Mesenteric fat pad (tissue), 1 donor: ENCODE measurements at regions not wholly inside any gene's neighbourhood (a gene's known extent, or its start where the extent isn't known, plus 50 kb on each side); places are given as distances from the start of the nearest gene placed in this dataset.

Source experiments
- DNase-seq: peaks from one replicate; pipeline ENCODE4 v3.0.0-alpha.2; 2020; ENCODE audit warnings: low spot score
- donor health status: DM: yes; HTN: yes; CAD: no.

- DNase-seq: no peak
Observed at GRCh38 chr11:80104191-80104590, 663.4 kb upstream of the TENM4 start.

- no peak for DNase-seq
Observed at GRCh38 chr11:80103142-80103859, 662.5 kb upstream of the TENM4 start.

GRCh38 chr11:80097146-80097545 is 656.3 kb upstream of the TENM4 start:
- no peak for DNase-seq

GRCh38 chr11:80096736-80097135 is 655.9 kb upstream of the TENM4 start:
- DNase-seq: no peak

GRCh38 chr11:80086496-80087055 is 645.7 kb upstream of the TENM4 start:
- no peak for DNase-seq

- no peak for DNase-seq
Observed at GRCh38 chr11:80085563-80085962, 644.7 kb upstream of the TENM4 start.

GRCh38 chr11:80084608-80085007 is 643.8 kb upstream of the TENM4 start:
- DNase-seq: no peak

GRCh38 chr11:80083531-80083951 is 642.7 kb upstream of the TENM4 start:
- DNase-seq: no peak

- no peak for DNase-seq
Observed at GRCh38 chr11:80082406-80082805, 641.6 kb upstream of the TENM4 start.

- no peak for DNase-seq
Observed at GRCh38 chr11:80077113-80077512, 636.3 kb upstream of the TENM4 start.

GRCh38 chr11:80074837-80075236 is 634.0 kb upstream of the TENM4 start:
- no peak for DNase-seq

GRCh38 chr11:80066291-80066690 is 625.5 kb upstream of the TENM4 start:
- DNase-seq: no peak

- no peak for DNase-seq
Observed at GRCh38 chr11:80065086-80065485, 624.3 kb upstream of the TENM4 start.

GRCh38 chr11:80061056-80061455 is 620.2 kb upstream of the TENM4 start:
- no peak for DNase-seq

- no peak for DNase-seq
Observed at GRCh38 chr11:80054582-80055165, 613.8 kb upstream of the TENM4 start.

GRCh38 chr11:80048513-80048912 is 607.7 kb upstream of the TENM4 start:
- DNase-seq: no peak

- DNase-seq: no peak
Observed at GRCh38 chr11:80041136-80042000, 600.5 kb upstream of the TENM4 start.

GRCh38 chr11:80034801-80035200 is 594.0 kb upstream of the TENM4 start:
- no peak for DNase-seq

GRCh38 chr11:80031014-80031600 is 590.3 kb upstream of the TENM4 start:
- DNase-seq: no peak

- DNase-seq: no peak
Observed at GRCh38 chr11:80028998-80029397, 588.2 kb upstream of the TENM4 start.

- no peak for DNase-seq
Observed at GRCh38 chr11:80024119-80024518, 583.3 kb upstream of the TENM4 start.

- no peak for DNase-seq
Observed at GRCh38 chr11:80023386-80023785, 582.6 kb upstream of the TENM4 start.
